OCI-LY1 (cell line): ENCODE measurements at regions not wholly inside any gene's neighbourhood (a gene's known extent, or its start where the extent isn't known, plus 50 kb on each side); places are given as distances from the start of the nearest gene placed in this dataset.

Source experiments
- H2AFZ ChIP-seq: fragments of 200-600 bp; sonication (generic), shearing (Covaris generic); 2 replicates; pipeline ENCODE4 v1.6.0; 2014; ENCODE audit warnings: antibody characterized with exemption, mild to moderate bottlenecking, low read length
- H3F3A ChIP-seq: fragments of 200-600 bp; sonication (generic), shearing (Covaris generic); 2 replicates; pipeline ENCODE4 v1.6.0; 2014; ENCODE audit warnings: mild to moderate bottlenecking, antibody characterized with exemption, low read length, moderate library complexity; ENCODE audit not compliant: insufficient read depth
- H3K27ac ChIP-seq: fragments of 200-600 bp; sonication (generic); 2 replicates; pipeline ENCODE4 v1.5.1; 2014; ENCODE audit warnings: low read length, mixed run types, mild to moderate bottlenecking, low read depth; ENCODE audit not compliant: poor library complexity, severe bottlenecking
- H3K27me3 ChIP-seq: fragments of 200-600 bp; sonication (generic); 2 replicates; pipeline ENCODE4 v1.6.0; 2014; ENCODE audit warnings: antibody characterized with exemption, mild to moderate bottlenecking, low read length, moderate library complexity; ENCODE audit not compliant: insufficient read depth
- H3K36me3 ChIP-seq: fragments of 200-600 bp; sonication (generic); 2 replicates; pipeline ENCODE4 v1.6.1; 2014; ENCODE audit warnings: mild to moderate bottlenecking, antibody characterized with exemption, low read length, moderate library complexity, mixed read lengths; ENCODE audit not compliant: insufficient read depth
- H3K4me1 ChIP-seq: fragments of 200-600 bp; sonication (generic); 2 replicates; pipeline ENCODE4 v1.5.1; 2014; ENCODE audit warnings: mild to moderate bottlenecking, low read length, moderate library complexity; ENCODE audit not compliant: insufficient read depth, severe bottlenecking
- H3K4me2 ChIP-seq: fragments of 200-600 bp; sonication (generic), shearing (Covaris generic); 2 replicates; pipeline ENCODE4 v1.6.1; 2014; ENCODE audit warnings: low read length
- H3K4me3 ChIP-seq: fragments of 200-600 bp; sonication (generic); 2 replicates; pipeline ENCODE4 v1.5.1; 2014; ENCODE audit warnings: low read length, low read depth, mild to moderate bottlenecking, mixed read lengths; ENCODE audit not compliant: poor library complexity, severe bottlenecking
- H3K79me2 ChIP-seq: fragments of 200-600 bp; shearing (Covaris generic); 2 replicates; pipeline ENCODE4 v1.6.1; 2016; ENCODE audit warnings: mixed run types, low read length, mixed read lengths; ENCODE audit not compliant: insufficient read depth
- H3K9ac ChIP-seq: fragments of 200-600 bp; sonication (generic), shearing (Covaris generic); 2 replicates; pipeline ENCODE4 v1.6.1; 2014; ENCODE audit warnings: mild to moderate bottlenecking, low read length, mixed read lengths
- H3K9me2 ChIP-seq: fragments of 200-600 bp; sonication (generic), shearing (Covaris generic); 2 replicates; pipeline ENCODE4 v1.6.1; 2014; ENCODE audit warnings: low read depth, mild to moderate bottlenecking, low read length, mixed read lengths
- H3K9me3 ChIP-seq: fragments of 200-600 bp; shearing (Covaris generic); 2 replicates; pipeline ENCODE4 v1.6.1; 2014; ENCODE audit warnings: low read length, mixed read lengths
- H4K20me1 ChIP-seq: fragments of 200-600 bp; sonication (generic), shearing (Covaris generic); 2 replicates; pipeline ENCODE4 v1.6.0; 2016; ENCODE audit warnings: mild to moderate bottlenecking, low read length; ENCODE audit not compliant: insufficient read depth
- CTCF ChIP-seq: fragments of 200-600 bp; sonication (generic), shearing (Covaris generic); IDR thresholded peaks from 2 replicates; pipeline ENCODE4 v1.5.1; 2017; ENCODE audit warnings: mild to moderate bottlenecking, antibody characterized with exemption, low read length, moderate library complexity, mixed read lengths
- EZH2 ChIP-seq: fragments of 200-600 bp; sonication (generic), shearing (Covaris generic); IDR thresholded peaks from 2 replicates; pipeline ENCODE4 v1.8.0; 2017; ENCODE audit warnings: borderline replicate concordance, mixed run types, mild to moderate bottlenecking, antibody characterized with exemption, low read length, moderate library complexity, mixed read lengths

- Histone ChIP-seq H3K9ac (no peak overlapping the region), H3K4me1 (no peaks in the 10 kb centered on the region), H3K27ac (no peak overlapping the region), H3K4me2 (no peak overlapping the region), H3K4me3 (no peak overlapping the region), H3K27me3 (no peaks in the 10 kb centered on the region; the same call in 1 of the 2 replicates), H3F3A (no peaks in the 10 kb centered on the region), H4K20me1 (no peaks in the 10 kb centered on the region), H3K9me3 (peaks cover 6% of the 10 kb centered on the region; the same call in 1 of the 2 replicates), H3K79me2 (no peaks in the 10 kb centered on the region), H3K9me2 (no peaks in the 10 kb centered on the region), H2AFZ (no peak overlapping the region), H3K36me3 (no peaks in the 10 kb centered on the region; the same call in 1 of the 2 replicates)
- TF ChIP-seq CTCF (no peak), EZH2 (no peak)
Observed at GRCh38 chr2:10245021-10245420, 57.7 kb upstream of the HPCAL1 start.

DNA sequence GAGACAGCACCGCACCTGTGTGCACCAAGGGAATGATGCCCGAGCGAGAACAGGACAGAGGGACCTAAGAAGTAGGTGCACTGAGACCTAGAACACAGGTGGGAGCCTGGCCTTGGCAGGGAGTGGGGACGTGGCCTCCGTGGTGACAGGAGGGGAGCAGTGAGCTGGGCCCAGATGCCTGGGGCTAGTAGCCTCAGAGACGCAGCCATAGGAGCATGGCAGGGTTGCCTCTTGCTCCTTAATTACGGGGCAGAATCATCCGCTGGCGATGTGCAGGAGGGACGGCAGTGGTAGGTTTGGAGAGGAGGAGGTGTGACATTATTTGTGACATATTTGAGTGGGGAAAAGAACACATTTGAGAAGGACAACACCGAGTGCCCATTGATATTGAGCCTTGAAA is 57.0 kb upstream of the HPCAL1 start:
- H3F3A ChIP-seq, result no peaks in the 10 kb centered on the region
- no peak overlapping the region for H3K9ac ChIP-seq
- H3K79me2 ChIP-seq, result no peaks in the 10 kb centered on the region
- H3K27ac ChIP-seq, result no peak overlapping the region
- H2AFZ ChIP-seq, result no peak overlapping the region
- no peaks in the 10 kb centered on the region for H4K20me1 ChIP-seq
- no peaks in the 10 kb centered on the region for H3K4me1 ChIP-seq
- no peaks in the 10 kb centered on the region; the same call in 1 of the 2 replicates for H3K27me3 ChIP-seq
- H3K4me3 ChIP-seq, result no peak overlapping the region
- H3K36me3 ChIP-seq, result no peaks in the 10 kb centered on the region; the same call in 1 of the 2 replicates
- H3K9me3 ChIP-seq, result peaks cover 12% of the 10 kb centered on the region; the same call in 1 of the 2 replicates
- no peak overlapping the region for H3K4me2 ChIP-seq
- no peak for TF ChIP-seq CTCF
- TF ChIP-seq EZH2, result no peak
- no peaks in the 10 kb centered on the region for H3K9me2 ChIP-seq

DNA sequence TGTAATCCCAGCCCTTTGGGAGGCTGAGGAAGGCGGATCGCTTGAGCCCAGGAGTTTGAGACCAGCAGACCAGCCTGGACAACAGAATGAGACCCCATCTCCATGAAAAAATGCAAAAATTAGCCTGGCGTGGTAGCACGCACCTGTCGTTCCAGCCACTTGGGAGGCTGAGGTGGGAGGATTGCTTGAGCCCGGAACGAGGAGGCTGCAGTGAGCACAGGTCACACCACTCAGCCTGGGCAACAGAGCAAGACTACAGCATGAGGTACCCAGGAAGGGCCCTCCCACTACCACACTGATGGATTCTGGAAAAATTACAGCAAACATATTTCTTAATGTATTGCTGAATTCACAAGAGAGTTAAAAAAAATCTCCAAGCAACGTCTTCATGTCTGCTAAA is 56.3 kb upstream of the HPCAL1 start:
- H3K9me2 ChIP-seq, result no peaks in the 10 kb centered on the region
- no peak overlapping the region for H3K4me2 ChIP-seq
- H3K4me3 ChIP-seq, result no peak overlapping the region
- H3F3A ChIP-seq, result no peaks in the 10 kb centered on the region
- H4K20me1 ChIP-seq, result no peaks in the 10 kb centered on the region
- no peaks in the 10 kb centered on the region; the same call in 1 of the 2 replicates for H3K27me3 ChIP-seq
- no peak overlapping the region for H3K27ac ChIP-seq
- no peak overlapping the region for H2AFZ ChIP-seq
- TF ChIP-seq EZH2 (no peak), CTCF (no peak)
- no peaks in the 10 kb centered on the region for H3K79me2 ChIP-seq
- no peaks in the 10 kb centered on the region; the same call in 1 of the 2 replicates for H3K36me3 ChIP-seq
- H3K9me3 ChIP-seq, result peaks cover 12% of the 10 kb centered on the region; the same call in 1 of the 2 replicates
- no peak overlapping the region for H3K9ac ChIP-seq
- H3K4me1 ChIP-seq, result no peaks in the 10 kb centered on the region
